ENCODE measurements at regions not wholly inside any gene's neighbourhood (a gene's known extent, or its start where the extent isn't known, plus 50 kb on each side); places are given as distances from the start of the nearest gene placed in this dataset.

- no peaks in the 10 kb centered on the region for H3K27me3 ChIP-seq (replicated peaks; ENCODE audit: insufficient read depth, low read length)
- no peak overlapping the region for H3K27ac ChIP-seq (ENCODE audit: low read length)
- no peak overlapping the region for H2AFZ ChIP-seq (ENCODE audit: low read length)
- DNase-seq: no peak
- no peaks in the 10 kb centered on the region for H3K4me1 ChIP-seq (ENCODE audit: low read length)
- H3K4me2 ChIP-seq (ENCODE audit: low read depth, low read length): no peak overlapping the region
- H3F3A ChIP-seq (ENCODE audit: insufficient read depth, low read length): no peaks in the 10 kb centered on the region
- no peaks in the 10 kb centered on the region for H3K79me2 ChIP-seq (ENCODE audit: low read length)
- TF ChIP-seq CTCF (IDR thresholded peaks at IDR 0.05; ENCODE audit: low read length) (no peak), EZH2 (optimal IDR thresholded peaks at IDR 0.05; ENCODE audit: low read depth, low read length) (no peak), EZH2phosphoT487 (IDR thresholded peaks at IDR 0.05; ENCODE audit: low read length) (no peak)
- H3K9ac ChIP-seq (ENCODE audit: low read length): no peak overlapping the region
- H3K9me3 ChIP-seq (replicated peaks; ENCODE audit: insufficient read depth, low read length): no peaks in the 10 kb centered on the region
- no peaks in the 10 kb centered on the region for H3K9me2 ChIP-seq (replicated peaks; ENCODE audit: insufficient read depth, low read length)
- no peaks in the 10 kb centered on the region for H4K20me1 ChIP-seq (ENCODE audit: insufficient read depth, low read length)
- H3K4me3 ChIP-seq (ENCODE audit: low read length): no peak overlapping the region
- no peaks in the 10 kb centered on the region for H3K36me3 ChIP-seq (replicated peaks; ENCODE audit: insufficient read depth, low read length)
Measured at GRCh38 chr10:106446920-106447319, 717.6 kb downstream of the SORCS1 start.

GRCh38 chr10:106442223-106442622 is 722.3 kb downstream of the SORCS1 start:
- Histone ChIP-seq H3K4me3 (ENCODE audit: low read length) (no peak overlapping the region), H3K9me3 (replicated peaks; ENCODE audit: insufficient read depth, low read length) (no peaks in the 10 kb centered on the region), H4K20me1 (ENCODE audit: insufficient read depth, low read length) (no peaks in the 10 kb centered on the region), H3K4me1 (ENCODE audit: low read length) (no peaks in the 10 kb centered on the region), H3K9ac (ENCODE audit: low read length) (no peak overlapping the region), H3K27me3 (replicated peaks; ENCODE audit: insufficient read depth, low read length) (no peaks in the 10 kb centered on the region), H2AFZ (ENCODE audit: low read length) (no peak overlapping the region), H3F3A (ENCODE audit: insufficient read depth, low read length) (no peaks in the 10 kb centered on the region), H3K27ac (ENCODE audit: low read length) (no peak overlapping the region), H3K9me2 (replicated peaks; ENCODE audit: insufficient read depth, low read length) (no peaks in the 10 kb centered on the region), H3K79me2 (ENCODE audit: low read length) (no peaks in the 10 kb centered on the region), H3K4me2 (ENCODE audit: low read depth, low read length) (no peak overlapping the region), H3K36me3 (replicated peaks; ENCODE audit: insufficient read depth, low read length) (no peaks in the 10 kb centered on the region)
- DNase-seq: no peak
- TF ChIP-seq EZH2 (optimal IDR thresholded peaks at IDR 0.05; ENCODE audit: low read depth, low read length) (no peak), EZH2phosphoT487 (IDR thresholded peaks at IDR 0.05; ENCODE audit: low read length) (no peak), CTCF (IDR thresholded peaks at IDR 0.05; ENCODE audit: low read length) (no peak)

- Histone ChIP-seq H3K4me2 (ENCODE audit: low read depth, low read length) (no peak overlapping the region), H3F3A (ENCODE audit: insufficient read depth, low read length) (no peaks in the 10 kb centered on the region), H3K36me3 (replicated peaks; ENCODE audit: insufficient read depth, low read length) (no peaks in the 10 kb centered on the region), H3K4me1 (ENCODE audit: low read length) (no peaks in the 10 kb centered on the region), H2AFZ (ENCODE audit: low read length) (no peak overlapping the region), H3K4me3 (ENCODE audit: low read length) (no peak overlapping the region), H3K9ac (ENCODE audit: low read length) (no peak overlapping the region), H3K79me2 (ENCODE audit: low read length) (no peaks in the 10 kb centered on the region), H3K9me2 (replicated peaks; ENCODE audit: insufficient read depth, low read length) (no peaks in the 10 kb centered on the region), H3K27me3 (replicated peaks; ENCODE audit: insufficient read depth, low read length) (no peaks in the 10 kb centered on the region), H3K27ac (ENCODE audit: low read length) (no peak overlapping the region), H4K20me1 (ENCODE audit: insufficient read depth, low read length) (no peaks in the 10 kb centered on the region), H3K9me3 (replicated peaks; ENCODE audit: insufficient read depth, low read length) (no peaks in the 10 kb centered on the region)
- no peak for DNase-seq
- TF ChIP-seq CTCF (IDR thresholded peaks at IDR 0.05; ENCODE audit: low read length): no peak
- no peak for TF ChIP-seq EZH2 (optimal IDR thresholded peaks at IDR 0.05; ENCODE audit: low read depth, low read length)
- TF ChIP-seq EZH2phosphoT487 (IDR thresholded peaks at IDR 0.05; ENCODE audit: low read length): no peak
Measured at GRCh38 chr10:106440767-106441166, 723.7 kb downstream of the SORCS1 start.

All from MM.1S (cell line).